PFSK-1 (cell line): ENCODE measurements at regions not wholly inside any gene's neighbourhood (a gene's known extent, or its start where the extent isn't known, plus 50 kb on each side); places are given as distances from the start of the nearest gene placed in this dataset.

Experiments used
- FOXP2 ChIP-seq: optimal IDR thresholded peaks from 2 replicates; pipeline ENCODE3; 2011; ENCODE audit warnings: borderline replicate concordance, control low read depth, inconsistent platforms; ENCODE audit not compliant: insufficient read depth; ENCODE audit errors: extremely low read length, extremely low read depth
- POLR2AphosphoS5 ChIP-seq: IDR thresholded peaks from 2 replicates; pipeline ENCODE4 v1.6.1; 2012; ENCODE audit warnings: low read depth, mild to moderate bottlenecking, control low read depth, low read length, moderate library complexity
- SIN3A ChIP-seq: IDR thresholded peaks from 2 replicates; pipeline ENCODE4 v1.6.1; 2012; ENCODE audit warnings: mild to moderate bottlenecking, low read length, moderate library complexity, borderline replicate concordance; ENCODE audit not compliant: insufficient read depth
- TAF1 ChIP-seq: IDR thresholded peaks from 2 replicates; pipeline ENCODE4 v1.6.1; 2012; ENCODE audit warnings: low read length, control low read depth, borderline replicate concordance; ENCODE audit not compliant: insufficient read depth
- TF ChIP-seq, protein P1 (sequence below), 2 experiments: IDR thresholded peaks; 2 replicates each; pipeline versions ENCODE4 v1.6.1 to v1.8.0; 2011 to 2012; ENCODE audit warnings: low read depth in 2 of 2, low read length in 2 of 2, control low read depth in 1 of 2, inconsistent platforms in 1 of 2, mild to moderate bottlenecking in 1 of 2, moderate library complexity in 1 of 2; ENCODE audit not compliant: insufficient read depth in 1 of 2

GRCh38 chr18:60962625-60963024 lies 370.6 kb upstream of the CDH20 start:
- TF ChIP-seq SIN3A = no peak
- TF ChIP-seq, protein P1, sequence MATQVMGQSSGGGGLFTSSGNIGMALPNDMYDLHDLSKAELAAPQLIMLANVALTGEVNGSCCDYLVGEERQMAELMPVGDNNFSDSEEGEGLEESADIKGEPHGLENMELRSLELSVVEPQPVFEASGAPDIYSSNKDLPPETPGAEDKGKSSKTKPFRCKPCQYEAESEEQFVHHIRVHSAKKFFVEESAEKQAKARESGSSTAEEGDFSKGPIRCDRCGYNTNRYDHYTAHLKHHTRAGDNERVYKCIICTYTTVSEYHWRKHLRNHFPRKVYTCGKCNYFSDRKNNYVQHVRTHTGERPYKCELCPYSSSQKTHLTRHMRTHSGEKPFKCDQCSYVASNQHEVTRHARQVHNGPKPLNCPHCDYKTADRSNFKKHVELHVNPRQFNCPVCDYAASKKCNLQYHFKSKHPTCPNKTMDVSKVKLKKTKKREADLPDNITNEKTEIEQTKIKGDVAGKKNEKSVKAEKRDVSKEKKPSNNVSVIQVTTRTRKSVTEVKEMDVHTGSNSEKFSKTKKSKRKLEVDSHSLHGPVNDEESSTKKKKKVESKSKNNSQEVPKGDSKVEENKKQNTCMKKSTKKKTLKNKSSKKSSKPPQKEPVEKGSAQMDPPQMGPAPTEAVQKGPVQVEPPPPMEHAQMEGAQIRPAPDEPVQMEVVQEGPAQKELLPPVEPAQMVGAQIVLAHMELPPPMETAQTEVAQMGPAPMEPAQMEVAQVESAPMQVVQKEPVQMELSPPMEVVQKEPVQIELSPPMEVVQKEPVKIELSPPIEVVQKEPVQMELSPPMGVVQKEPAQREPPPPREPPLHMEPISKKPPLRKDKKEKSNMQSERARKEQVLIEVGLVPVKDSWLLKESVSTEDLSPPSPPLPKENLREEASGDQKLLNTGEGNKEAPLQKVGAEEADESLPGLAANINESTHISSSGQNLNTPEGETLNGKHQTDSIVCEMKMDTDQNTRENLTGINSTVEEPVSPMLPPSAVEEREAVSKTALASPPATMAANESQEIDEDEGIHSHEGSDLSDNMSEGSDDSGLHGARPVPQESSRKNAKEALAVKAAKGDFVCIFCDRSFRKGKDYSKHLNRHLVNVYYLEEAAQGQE (IDR thresholded peaks at IDR 0.05; ENCODE audit: insufficient read depth in 1 of 2, low read depth in 2 of 2, low read length in 2 of 2) = no peak
- no peak for TF ChIP-seq POLR2AphosphoS5
- no peak for TF ChIP-seq FOXP2
- no peak for TF ChIP-seq TAF1

DNA sequence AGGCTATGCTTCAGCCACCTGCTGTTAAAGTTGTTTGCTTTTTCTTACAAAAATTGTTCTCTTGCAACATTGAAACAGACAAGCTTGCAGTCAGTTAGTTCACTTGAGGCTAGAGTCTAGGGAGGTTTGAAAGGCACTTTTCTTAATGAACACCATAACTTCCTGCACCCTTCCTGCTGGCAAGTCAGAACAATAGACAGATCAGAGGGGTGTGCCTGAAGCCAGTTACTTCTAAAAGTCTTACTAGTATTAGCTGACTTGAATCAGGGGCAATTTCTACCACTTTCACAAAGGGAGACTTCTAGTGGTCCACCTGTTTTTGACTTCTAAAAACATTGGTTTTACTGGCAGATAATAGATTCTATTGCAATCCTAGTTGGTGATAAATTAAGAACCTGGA lies 367.4 kb upstream of the CDH20 start:
- TF ChIP-seq SIN3A (no peak), POLR2AphosphoS5 (no peak), TAF1 (no peak), FOXP2 (no peak)
- TF ChIP-seq, protein P1 (IDR thresholded peaks at IDR 0.05; ENCODE audit: insufficient read depth in 1 of 2, low read depth in 2 of 2, low read length in 2 of 2) = no peak

- TF ChIP-seq SIN3A (no peak), POLR2AphosphoS5 (no peak), FOXP2 (no peak), TAF1 (no peak)
- TF ChIP-seq, protein P1 (IDR thresholded peaks at IDR 0.05; ENCODE audit: insufficient read depth in 1 of 2, low read depth in 2 of 2, low read length in 2 of 2) = no peak
Measured at GRCh38 chr18:60966876-60967275, 366.4 kb upstream of the CDH20 start.

DNA sequence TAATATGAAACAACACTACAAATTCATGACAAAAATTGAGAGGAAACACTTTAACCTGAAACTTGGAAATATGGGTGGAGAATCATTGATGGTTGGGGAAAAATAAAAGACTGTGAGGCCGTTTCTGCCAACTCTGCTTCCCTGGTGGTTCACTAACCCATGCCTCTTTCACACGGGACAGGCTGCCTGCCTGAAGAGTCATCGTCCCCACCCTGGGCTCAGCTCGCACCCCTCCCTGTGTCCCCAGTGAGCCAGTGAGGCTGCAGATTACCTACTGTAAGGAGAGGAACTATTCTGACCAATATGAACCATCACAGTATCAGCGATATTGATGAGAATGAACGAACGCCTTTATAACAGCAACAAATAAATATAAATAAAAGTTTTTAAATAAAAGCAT lies 357.8 kb upstream of the CDH20 start:
- no peak for TF ChIP-seq SIN3A
- TF ChIP-seq, protein P1 (IDR thresholded peaks at IDR 0.05; ENCODE audit: insufficient read depth in 1 of 2, low read depth in 2 of 2, low read length in 2 of 2) = no peak
- no peak for TF ChIP-seq POLR2AphosphoS5
- no peak for TF ChIP-seq TAF1
- no peak for TF ChIP-seq FOXP2

DNA sequence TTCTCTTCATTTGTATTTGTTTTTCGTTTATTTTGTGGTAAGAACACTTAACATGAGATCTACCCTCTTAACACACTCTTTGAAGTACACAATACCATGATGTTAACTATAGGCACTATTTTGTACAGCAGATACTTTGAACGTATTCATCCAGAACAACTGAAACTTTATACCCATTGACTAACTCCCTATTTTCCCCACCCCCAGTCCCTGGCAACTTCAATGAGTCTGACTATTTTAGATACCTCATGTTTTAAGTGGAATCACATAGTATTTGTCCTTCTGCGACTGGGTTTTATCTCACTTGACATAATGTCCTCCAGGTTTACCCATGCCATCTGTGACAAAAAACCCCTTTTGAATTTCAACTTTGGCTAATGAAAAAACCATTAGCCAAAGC lies 356.3 kb upstream of the CDH20 start:
- no peak for TF ChIP-seq FOXP2
- no peak for TF ChIP-seq POLR2AphosphoS5
- TF ChIP-seq, protein P1 (IDR thresholded peaks at IDR 0.05; ENCODE audit: insufficient read depth in 1 of 2, low read depth in 2 of 2, low read length in 2 of 2) = no peak
- no peak for TF ChIP-seq SIN3A
- no peak for TF ChIP-seq TAF1
